NB4 (cell line): ENCODE measurements at regions not wholly inside any gene's neighbourhood (a gene's known extent, or its start where the extent isn't known, plus 50 kb on each side); places are given as distances from the start of the nearest gene placed in this dataset.

Source experiments
- DNase-seq: peaks from one replicate; pipeline ENCODE4 v3.0.0; 2010; ENCODE audit warnings: low read depth
- H3K4me3 ChIP-seq: one replicate; pipeline ENCODE4 v1.5.1; 2011; ENCODE audit warnings: mild to moderate bottlenecking, low read depth, low read length, moderate library complexity
- MYC ChIP-seq: IDR thresholded peaks from 2 replicates; pipeline ENCODE4 v1.6.1; 2011; ENCODE audit warnings: low read depth, low read length
- POLR2A ChIP-seq: IDR thresholded peaks from 2 replicates; pipeline ENCODE4 v1.6.1; 2011; ENCODE audit warnings: mild to moderate bottlenecking; ENCODE audit not compliant: insufficient read length; ENCODE audit errors: extremely low read depth
- TF ChIP-seq, protein P1 (sequence below): IDR thresholded peaks from one replicate; pipeline ENCODE4 v1.5.1; 2012; ENCODE audit warnings: low read depth, low read length
- TF ChIP-seq, protein P2 (sequence below): IDR thresholded peaks from 2 replicates; pipeline ENCODE4 v1.6.1; 2011; ENCODE audit warnings: low read depth, low read length

DNA sequence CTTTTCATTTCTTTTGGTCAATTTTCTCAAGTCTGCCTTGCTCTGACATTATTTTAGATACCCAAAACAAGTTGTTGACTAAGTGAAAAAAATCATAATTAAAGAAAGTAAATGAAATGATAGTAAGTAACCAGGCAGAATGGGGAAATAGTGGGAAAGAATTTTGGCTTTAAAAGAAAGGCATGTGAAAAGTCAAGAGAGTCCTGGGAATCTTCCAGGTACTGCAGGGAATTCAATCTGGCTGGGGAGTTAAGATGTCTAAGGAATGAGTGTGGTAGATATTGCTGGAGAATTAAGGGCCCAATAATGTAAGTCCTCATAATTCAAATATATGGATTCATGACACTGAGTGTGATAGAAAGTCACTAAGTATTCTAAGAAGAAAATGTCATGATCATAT, 123.1 kb upstream of the PAPPA start:
- TF ChIP-seq, protein P1, sequence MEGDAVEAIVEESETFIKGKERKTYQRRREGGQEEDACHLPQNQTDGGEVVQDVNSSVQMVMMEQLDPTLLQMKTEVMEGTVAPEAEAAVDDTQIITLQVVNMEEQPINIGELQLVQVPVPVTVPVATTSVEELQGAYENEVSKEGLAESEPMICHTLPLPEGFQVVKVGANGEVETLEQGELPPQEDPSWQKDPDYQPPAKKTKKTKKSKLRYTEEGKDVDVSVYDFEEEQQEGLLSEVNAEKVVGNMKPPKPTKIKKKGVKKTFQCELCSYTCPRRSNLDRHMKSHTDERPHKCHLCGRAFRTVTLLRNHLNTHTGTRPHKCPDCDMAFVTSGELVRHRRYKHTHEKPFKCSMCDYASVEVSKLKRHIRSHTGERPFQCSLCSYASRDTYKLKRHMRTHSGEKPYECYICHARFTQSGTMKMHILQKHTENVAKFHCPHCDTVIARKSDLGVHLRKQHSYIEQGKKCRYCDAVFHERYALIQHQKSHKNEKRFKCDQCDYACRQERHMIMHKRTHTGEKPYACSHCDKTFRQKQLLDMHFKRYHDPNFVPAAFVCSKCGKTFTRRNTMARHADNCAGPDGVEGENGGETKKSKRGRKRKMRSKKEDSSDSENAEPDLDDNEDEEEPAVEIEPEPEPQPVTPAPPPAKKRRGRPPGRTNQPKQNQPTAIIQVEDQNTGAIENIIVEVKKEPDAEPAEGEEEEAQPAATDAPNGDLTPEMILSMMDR, result no peak
- TF ChIP-seq POLR2A (no peak), MYC (no peak)
- TF ChIP-seq, protein P2, sequence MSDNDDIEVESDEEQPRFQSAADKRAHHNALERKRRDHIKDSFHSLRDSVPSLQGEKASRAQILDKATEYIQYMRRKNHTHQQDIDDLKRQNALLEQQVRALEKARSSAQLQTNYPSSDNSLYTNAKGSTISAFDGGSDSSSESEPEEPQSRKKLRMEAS, result no peak
- H3K4me3 ChIP-seq, result no peak overlapping the region
- no peak for DNase-seq

DNA sequence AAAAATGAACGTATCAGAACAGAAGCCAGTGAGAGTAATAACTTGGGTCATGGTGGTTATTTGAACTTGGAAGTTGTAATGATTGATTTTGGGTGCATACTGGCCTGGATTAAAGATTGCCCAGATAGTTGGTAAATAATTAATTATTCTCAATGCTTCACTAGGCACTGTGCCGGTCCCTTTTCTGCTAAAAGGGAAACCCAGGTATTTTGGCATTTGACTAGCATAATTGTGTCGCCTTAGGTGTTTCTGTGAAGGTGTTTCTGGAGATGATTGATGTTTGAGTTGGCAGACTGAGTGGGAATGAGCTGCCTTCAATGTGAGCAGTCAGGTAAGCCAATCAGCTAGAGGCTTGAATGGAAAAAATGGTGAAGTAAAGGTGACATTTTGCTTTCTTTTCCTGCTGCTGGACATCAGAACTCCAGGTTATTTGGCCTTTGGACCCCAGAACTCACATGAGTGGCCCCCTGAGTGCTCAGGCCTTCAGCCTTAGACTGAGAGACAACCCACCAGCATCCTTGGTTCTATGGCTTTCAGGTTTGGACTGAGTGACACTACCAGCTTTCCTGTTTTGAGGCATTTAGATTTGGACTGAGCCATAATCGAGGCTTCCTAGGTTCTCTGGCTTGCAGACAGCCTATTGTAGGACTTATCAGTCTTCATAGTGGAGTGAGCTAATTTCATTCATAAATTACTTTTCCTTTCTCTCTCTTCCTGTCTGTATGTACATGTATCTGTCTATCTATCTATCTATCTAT, 120.7 kb upstream of the PAPPA start:
- no peak for TF ChIP-seq MYC
- no peak for TF ChIP-seq POLR2A
- DNase-seq, result no peak
- H3K4me3 ChIP-seq, result no peak overlapping the region

DNA sequence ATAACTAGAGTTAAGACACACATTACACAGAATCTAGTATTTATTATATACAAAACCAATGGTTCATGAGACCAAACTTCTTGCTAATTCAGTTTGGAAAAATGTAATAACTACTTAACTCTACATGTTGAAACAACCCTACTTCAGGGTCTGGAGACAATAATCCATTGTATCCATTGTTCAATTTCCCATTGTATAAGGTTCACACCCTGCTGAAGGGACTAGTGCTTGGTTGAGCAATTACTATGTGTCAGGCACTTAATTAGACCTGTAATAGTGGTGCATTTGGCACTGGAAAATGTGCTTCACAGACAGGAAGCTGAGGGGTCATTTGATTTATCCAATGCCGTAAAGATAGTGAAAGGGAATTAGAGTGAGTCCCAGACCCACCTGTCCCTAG, 114.3 kb upstream of the PAPPA start:
- DNase-seq, result no peak
- H3K4me3 ChIP-seq, result no peak overlapping the region
- TF ChIP-seq, protein P2, result no peak
- TF ChIP-seq POLR2A (no peak), MYC (no peak)
- TF ChIP-seq, protein P1, result no peak

DNA sequence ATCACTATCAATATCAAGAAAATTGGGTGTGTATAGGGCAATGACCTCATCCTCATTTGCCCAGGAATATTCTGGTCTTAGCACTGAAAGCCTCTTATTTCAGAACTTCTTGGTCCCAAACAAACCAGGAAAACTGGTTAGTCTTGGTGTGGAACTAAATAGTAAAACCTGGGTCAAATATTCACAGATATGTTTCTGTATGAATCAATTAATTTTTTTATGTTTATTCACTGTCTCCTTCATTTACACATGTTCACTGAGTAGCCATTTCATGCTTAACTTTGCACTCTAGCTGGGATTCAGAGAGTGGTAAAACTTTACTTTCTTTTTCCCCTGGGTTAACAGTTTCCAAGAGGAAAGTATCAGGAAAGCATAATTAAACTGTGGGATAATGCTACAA, 113.7 kb upstream of the PAPPA start:
- TF ChIP-seq, protein P1, result no peak
- TF ChIP-seq POLR2A (no peak), MYC (no peak)
- TF ChIP-seq, protein P2, result no peak
- DNase-seq, result no peak
- H3K4me3 ChIP-seq, result no peak overlapping the region

DNA sequence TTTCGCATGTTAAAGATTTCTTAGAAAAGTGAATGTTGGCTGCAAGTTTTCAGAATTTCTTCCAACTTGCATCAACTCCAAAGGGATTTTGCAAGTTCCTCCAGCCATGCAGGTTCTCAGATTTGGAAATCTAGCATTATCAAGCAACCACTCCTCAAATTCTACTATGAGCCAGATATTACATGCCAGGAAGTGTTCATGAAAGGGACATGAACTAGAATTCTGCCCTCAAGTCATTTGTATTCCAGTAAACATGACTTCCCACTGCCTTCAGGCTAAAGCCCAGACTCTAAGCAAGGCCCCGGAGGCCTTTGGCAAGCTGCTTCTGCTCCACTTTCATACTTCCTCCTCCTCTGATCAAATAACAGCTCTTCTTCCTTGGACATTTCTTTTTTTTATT, 111.3 kb upstream of the PAPPA start:
- no peak overlapping the region for H3K4me3 ChIP-seq
- DNase-seq, result no peak
- TF ChIP-seq, protein P2, result no peak
- TF ChIP-seq, protein P1, result no peak
- no peak for TF ChIP-seq MYC
- no peak for TF ChIP-seq POLR2A

DNA sequence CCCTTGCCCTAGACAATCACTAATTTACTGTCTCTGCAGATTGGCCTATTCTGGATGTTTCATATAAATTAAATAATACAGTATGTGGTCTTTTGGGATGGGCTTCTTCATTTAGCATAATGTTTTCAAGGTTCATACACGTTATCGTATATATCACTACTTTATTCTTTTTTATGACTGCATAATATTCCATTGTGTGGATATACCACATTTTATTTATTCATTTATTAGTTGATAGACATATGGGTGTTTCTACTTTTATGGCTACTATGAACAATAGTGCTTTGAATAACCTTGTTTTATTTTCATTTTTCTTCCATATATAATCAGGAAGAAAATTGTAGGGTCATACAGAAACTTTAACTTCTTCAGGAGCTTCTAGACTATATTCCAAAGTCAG, 108.5 kb upstream of the PAPPA start:
- H3K4me3 ChIP-seq, result no peak overlapping the region
- DNase-seq, result no peak
- TF ChIP-seq MYC, result no peak
- no peak for TF ChIP-seq POLR2A
- TF ChIP-seq, protein P1, result no peak
- TF ChIP-seq, protein P2, result no peak
